ENCODE measurements at regions not wholly inside any gene's neighbourhood (a gene's known extent, or its start where the extent isn't known, plus 50 kb on each side); places are given as distances from the start of the nearest gene placed in this dataset.

GRCh38 chr1:87728169-87728568 lies 399.5 kb downstream of the LMO4 start:
- no TSS peak for BruUV-seq (replicated peaks)
- SMC1A ChIA-PET (ENCODE audit: uncharacterized antibody, unreplicated experiment) = no interaction called here

More at GRCh38 chr1:87728169-87728568, 399.5 kb downstream of the LMO4 start:
- POLR2A ChIA-PET = no interaction called here
- Histone ChIP-seq H3K79me2 (ENCODE audit: control insufficient read depth, insufficient read depth, low read length) (no peaks in the 10 kb centered on the region), H3K27ac (ENCODE audit: control insufficient read depth, insufficient read depth) (no peak overlapping the region), H3K9me3 (replicated peaks; ENCODE audit: control insufficient read depth, insufficient read depth, low read length) (no peaks in the 10 kb centered on the region), H3K4me2 (ENCODE audit: control insufficient read depth, insufficient read depth) (no peak overlapping the region), H2AFZ (ENCODE audit: control insufficient read depth, low read depth, low read length) (no peak overlapping the region), H3K4me1 (ENCODE audit: control insufficient read depth, insufficient read depth, low read length) (no peaks in the 10 kb centered on the region), H3K27me3 (replicated peaks in 1 of 2; ENCODE audit: control insufficient read depth in 2 of 2, insufficient read depth in 2 of 2, low read length in 1 of 2) (no peaks in the 10 kb centered on the region; a peak in 1 of 4 replicates), H3K9ac (ENCODE audit: control insufficient read depth, insufficient read depth, low read length) (no peak overlapping the region), H3K36me3 (ENCODE audit: control insufficient read depth in 2 of 2, insufficient read depth in 2 of 2, low read length in 1 of 2) (no peaks in the 10 kb centered on the region), H4K20me1 (ENCODE audit: control insufficient read depth, insufficient read depth) (no peaks in the 10 kb centered on the region), H3K4me3 (no peak overlapping the region)
- WGBS (ENCODE audit: insufficient coverage, insufficient replicate concordance, low lambda C conversion rate, missing lambda C conversion rate) = 26% methylated on average over 1 of the region's 1 CpG
- CTCF ChIA-PET = no interaction called here
- DNase-seq (ENCODE audit: low read depth, low spot score) (no peak), FAIRE-seq (no peak), ATAC-seq (no peak)
- RAD21 ChIA-PET (ENCODE audit: unreplicated experiment) = no interaction called here
- in situ Hi-C loops (cut with MboI) = no loop called here
- TF ChIP-seq POLR2A (IDR thresholded peaks at IDR 0.05; ENCODE audit: low read depth, low read length) (no peak), FOS (IDR thresholded peaks at IDR 0.05; ENCODE audit: borderline replicate concordance, extremely low read depth, insufficient read length) (no peak), TCF12 (IDR thresholded peaks at IDR 0.05; ENCODE audit: low read depth, low read length) (no peak), RUNX3 (IDR thresholded peaks at IDR 0.05; ENCODE audit: low read length) (no peak), POU2F2 (IDR thresholded peaks at IDR 0.05; ENCODE audit: borderline replicate concordance, low read depth, low read length) (no peak), MEF2B (IDR thresholded peaks at IDR 0.05; ENCODE audit: partially characterized antibody, poor library complexity, severe bottlenecking) (no peak), HDAC2 (IDR thresholded peaks at IDR 0.05) (no peak), SIN3A (IDR thresholded peaks at IDR 0.05; ENCODE audit: low read depth, low read length) (no peak), NR2F1 (conservative IDR thresholded peaks at IDR 0.05) (no peak), NFIC (IDR thresholded peaks at IDR 0.05; ENCODE audit: low read depth, low read length) (no peak), SKIL (IDR thresholded peaks at IDR 0.05; ENCODE audit: low read depth, poor library complexity, severe bottlenecking) (no peak)
- intact Hi-C loops (cut with micrococcal nuclease; ENCODE audit: unreplicated experiment) = no loop called here

Data from GM12878 (cell line).